ENCODE measurements at regions not wholly inside any gene's neighbourhood (a gene's known extent, or its start where the extent isn't known, plus 50 kb on each side); places are given as distances from the start of the nearest gene placed in this dataset.
A peak's percentile ranks its signal among the peaks of the same experiment; 100 is the strongest.

- no peak for DNase-seq
Observed at GRCh38 chr13:107070792-107071191, 502.9 kb upstream of the ARGLU1 start.

GRCh38 chr13:107069108-107069776 is 501.3 kb upstream of the ARGLU1 start:
- DNase-seq = peak; percentile 8

- no peak for DNase-seq
Observed at GRCh38 chr13:107067381-107067780, 499.4 kb upstream of the ARGLU1 start.

DNA sequence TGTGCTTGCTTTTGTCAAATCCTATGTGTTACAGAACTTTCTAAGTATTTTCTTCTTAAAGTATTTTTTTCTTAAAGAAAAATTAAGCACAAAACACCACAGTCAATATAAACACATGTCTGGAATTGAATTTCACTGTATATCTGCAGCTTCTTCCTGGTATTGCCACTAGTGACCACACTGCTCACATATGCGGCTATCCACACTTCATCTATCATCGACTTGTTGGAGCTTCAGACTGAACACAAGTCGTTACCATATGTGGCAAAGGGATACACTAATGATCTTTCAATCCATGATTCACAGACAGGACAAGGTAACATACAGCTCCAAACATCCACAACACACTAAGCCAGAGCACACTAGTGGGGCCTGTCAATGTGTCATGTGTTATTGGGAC is 498.4 kb upstream of the ARGLU1 start:
- peak; percentile 55 for DNase-seq

DNA sequence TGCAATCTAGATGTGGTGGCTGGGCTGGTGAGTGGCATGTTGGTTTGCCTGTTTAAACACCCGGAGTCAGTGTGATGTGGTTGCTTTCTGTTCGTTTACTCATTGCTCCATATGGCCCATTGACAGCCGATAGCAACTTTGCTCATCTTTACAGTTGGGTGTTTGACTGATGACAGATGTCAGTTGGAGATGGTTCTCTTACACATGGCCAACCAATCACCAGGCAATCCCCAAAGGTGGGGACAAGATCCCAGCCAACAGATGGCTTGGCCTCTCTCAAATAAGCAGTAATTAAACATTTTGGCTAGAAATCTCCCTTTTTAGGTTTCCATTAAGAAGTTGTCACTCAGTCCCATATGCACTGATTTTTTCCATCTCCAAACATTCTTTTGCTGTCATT is 497.1 kb upstream of the ARGLU1 start:
- DNase-seq = no peak

- peak; percentile 7 for DNase-seq
Observed at GRCh38 chr13:107057028-107057631, 489.2 kb upstream of the ARGLU1 start.

DNA sequence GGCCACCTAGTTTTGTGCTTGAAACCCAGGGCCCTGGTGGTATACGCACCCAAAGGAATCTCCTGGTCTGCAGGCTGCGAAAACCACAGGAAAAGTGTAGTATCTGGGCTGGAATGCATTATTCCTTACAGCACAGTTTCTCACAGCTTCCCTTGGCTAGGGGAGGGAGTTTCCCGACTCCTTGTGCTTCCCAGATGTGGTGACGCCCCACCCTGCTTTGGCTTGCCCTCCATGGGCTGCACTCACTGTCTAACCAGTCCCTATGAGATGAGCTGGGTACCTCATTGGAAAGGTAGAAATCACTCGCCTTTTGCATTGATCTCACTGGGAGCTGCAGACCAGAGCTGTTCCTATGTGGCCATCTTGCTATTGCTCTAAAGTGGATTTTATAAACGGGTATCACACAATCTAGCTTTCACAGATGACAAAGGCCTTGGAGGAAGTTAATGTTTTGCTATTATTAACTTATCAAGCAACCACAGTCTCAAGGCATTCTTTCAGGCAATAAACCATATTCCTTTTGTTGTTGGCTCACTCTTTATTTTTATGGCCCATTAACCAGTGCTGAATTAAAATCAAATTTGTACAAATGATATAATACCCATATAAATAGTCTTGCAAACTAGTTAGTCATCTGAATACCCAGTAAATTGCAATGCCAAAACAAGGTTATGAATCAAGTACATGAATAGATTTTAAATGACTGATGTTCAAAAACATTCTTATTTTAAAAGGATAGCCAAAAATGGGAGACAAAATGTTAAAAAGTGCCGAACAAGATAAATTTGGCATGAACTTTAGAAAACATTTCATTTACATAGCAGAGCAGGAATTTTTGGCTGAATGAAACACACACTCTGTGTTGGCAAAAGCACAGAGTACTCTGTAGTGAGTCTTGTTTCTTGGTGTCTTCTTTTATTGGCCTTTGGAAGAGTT is 475.4 kb upstream of the ARGLU1 start:
- peak; percentile 69 for DNase-seq

GRCh38 chr13:107035778-107036177 is 467.8 kb upstream of the ARGLU1 start:
- DNase-seq = peak; percentile 83

GRCh38 chr13:107035186-107035585 is 467.2 kb upstream of the ARGLU1 start:
- DNase-seq = peak; percentile 13

DNA sequence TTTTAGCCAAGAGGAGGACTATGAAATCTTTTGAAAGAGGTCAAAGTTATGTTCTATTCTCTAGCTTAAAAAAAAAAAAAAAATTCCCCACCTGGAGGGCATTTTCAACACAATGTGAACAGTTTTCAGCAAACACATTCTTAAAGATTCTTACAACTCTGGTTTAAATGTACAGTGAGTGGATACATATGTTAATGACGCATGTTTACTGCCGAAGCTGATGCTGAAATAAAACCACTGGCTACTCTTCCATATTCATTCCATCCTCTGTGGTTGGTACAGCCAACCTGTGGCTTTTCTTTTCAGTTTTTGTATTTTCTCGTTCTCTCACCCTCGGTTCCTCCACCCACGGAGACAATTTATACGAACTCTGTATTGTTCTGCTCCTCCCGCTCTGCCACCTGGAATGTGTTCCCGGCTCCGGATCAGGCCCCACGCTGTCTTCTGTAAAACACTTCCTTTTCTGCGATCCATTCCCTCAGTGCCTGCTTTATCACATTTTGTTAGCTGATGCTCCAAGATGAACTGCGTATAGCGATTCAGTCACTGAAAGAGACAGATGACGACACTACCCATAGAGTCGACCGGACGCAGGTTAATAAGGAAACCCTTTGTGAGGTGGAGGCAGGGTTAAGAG is 466.4 kb upstream of the ARGLU1 start:
- peak; percentile 56 for DNase-seq

DNA sequence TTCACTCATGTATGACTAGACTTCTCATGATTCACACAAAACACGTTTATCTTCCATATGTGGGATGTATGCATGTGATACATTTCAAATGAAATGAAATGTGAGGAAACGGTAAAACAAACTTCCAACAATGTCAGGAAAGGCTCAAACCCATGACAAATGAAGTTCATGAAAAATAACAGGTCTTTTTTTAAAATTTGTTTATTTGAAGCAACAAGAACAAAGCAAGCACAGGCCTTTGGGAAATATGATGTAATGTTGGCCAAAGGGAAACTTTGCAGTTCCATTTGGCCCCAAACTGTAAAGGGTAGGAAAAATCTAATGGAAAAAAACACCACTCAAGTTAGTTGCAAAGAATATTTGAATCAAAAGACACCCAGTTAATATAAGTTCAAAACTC is 463.8 kb upstream of the ARGLU1 start:
- DNase-seq = no peak

DNA sequence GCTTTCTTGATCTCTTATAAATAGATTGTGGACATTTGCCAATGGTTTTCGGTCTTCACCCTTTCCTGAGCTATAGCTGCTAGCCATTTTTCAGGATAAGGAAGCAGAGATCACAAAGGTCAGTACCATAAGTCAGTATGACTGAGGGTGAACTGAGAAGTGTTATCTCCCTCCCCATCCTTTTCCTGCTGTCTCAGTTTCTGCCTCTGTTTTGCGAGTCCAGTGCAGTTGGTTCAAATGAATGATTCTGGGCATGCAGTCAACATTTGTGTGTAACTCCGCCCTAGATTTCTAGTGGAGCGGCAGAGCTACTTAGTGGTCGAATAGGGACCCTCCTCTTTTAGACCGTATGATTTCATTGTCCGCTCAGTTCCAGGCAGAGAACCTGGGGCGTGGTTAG is 460.8 kb upstream of the ARGLU1 start:
- DNase-seq = no peak

DNA sequence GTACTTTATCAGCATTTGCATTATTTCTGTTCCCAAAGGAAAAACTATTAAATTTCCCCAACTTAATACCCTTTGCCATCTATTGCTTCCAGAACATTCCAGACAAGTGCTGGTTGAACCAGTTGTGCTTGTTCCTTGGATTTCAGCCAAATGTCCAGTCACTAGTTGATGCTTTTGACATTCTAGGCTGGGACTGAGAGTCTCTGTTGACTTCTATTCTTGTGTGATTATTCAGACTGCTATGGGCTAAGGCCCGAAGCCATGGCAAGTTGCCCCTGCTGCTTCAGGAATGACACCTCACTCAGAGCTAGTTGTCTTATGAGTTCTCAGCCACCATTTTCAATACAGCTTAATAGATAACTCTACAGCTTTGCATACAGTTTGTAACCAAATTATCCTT is 458.1 kb upstream of the ARGLU1 start:
- peak; percentile 33 for DNase-seq

- DNase-seq = no peak
Observed at GRCh38 chr13:107023335-107023734, 455.4 kb upstream of the ARGLU1 start.

- DNase-seq = no peak
Observed at GRCh38 chr13:107020393-107020792, 452.5 kb upstream of the ARGLU1 start.

DNA sequence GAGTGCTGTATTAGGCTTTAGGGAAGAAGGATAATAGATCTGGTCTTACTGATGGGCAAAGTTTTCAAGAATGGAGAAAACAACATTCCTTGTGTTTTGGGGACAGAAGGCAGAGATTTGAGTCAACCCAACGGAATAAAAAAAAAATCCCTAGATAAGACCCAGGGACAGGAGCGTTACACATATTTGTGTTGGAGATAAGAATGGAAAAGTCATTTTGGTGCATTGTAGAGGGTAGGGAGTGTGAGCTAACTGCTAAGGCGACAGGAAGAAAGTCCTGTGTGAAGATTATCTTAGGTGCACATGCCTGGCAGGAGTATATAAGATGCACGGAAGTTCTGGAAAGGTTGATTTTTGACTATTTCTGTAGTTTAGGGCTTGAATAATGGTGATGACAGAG is 450.3 kb upstream of the ARGLU1 start:
- no peak for DNase-seq

- peak; percentile 50 for DNase-seq
Observed at GRCh38 chr13:107006661-107007060, 438.7 kb upstream of the ARGLU1 start.

DNA sequence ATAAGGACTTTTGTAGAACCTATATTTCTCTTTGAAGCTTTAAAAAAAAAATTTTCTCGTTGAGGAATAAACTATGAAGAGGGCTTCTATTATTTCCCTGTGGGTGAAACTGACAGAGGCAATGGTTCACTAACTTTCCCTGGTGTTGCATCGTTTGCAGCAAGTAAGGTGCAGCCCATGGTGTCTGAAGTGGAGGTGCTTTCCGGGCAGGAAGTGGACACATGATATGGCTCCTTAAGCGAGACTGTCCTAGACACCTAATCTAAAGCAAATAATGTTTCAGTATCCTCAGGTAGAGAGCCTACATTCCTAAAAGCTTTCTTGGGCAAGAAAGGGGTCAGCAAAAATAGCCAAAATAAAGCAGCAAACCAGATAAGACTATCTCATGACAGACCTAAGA is 437.6 kb upstream of the ARGLU1 start:
- no peak for DNase-seq

DNA sequence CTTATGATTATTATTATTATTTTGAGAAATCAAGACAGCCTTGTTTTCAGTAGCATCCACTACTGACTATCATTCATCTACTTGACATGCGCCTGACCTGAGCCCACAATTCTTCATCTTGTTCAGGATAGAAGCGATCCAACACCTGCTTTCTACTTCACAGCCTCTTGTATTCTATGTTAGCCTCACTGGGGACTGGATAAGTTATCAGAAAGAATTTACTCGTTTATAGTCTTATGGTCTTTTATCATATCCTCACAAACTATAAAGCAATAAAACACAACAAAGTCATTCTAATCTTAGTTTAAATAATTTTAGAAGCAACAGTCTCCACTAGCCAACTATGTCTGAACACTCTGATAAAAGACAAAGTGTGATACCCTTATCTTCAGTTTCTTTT is 436.0 kb upstream of the ARGLU1 start:
- no peak for DNase-seq

DNA sequence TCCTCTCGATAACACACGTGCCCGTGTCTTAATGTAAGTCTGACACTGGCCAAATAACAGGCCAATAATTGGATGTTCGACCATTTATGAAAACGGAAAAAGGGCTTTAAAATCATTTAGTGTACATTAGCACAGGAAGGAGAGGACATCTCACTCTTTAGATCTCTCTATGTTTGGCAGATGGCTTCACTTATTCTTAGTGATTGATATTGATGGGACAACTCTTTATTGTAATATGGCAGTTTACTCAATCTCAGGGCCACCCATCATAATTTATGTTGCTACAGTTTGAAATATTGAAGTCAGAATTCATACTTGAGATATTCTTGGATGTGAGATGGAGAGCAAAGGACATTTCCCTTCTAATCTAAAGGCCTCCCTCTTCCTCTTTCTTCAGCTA is 430.7 kb upstream of the ARGLU1 start:
- no peak for DNase-seq

GRCh38 chr13:106997696-106998095 is 429.8 kb upstream of the ARGLU1 start:
- DNase-seq = no peak

DNA sequence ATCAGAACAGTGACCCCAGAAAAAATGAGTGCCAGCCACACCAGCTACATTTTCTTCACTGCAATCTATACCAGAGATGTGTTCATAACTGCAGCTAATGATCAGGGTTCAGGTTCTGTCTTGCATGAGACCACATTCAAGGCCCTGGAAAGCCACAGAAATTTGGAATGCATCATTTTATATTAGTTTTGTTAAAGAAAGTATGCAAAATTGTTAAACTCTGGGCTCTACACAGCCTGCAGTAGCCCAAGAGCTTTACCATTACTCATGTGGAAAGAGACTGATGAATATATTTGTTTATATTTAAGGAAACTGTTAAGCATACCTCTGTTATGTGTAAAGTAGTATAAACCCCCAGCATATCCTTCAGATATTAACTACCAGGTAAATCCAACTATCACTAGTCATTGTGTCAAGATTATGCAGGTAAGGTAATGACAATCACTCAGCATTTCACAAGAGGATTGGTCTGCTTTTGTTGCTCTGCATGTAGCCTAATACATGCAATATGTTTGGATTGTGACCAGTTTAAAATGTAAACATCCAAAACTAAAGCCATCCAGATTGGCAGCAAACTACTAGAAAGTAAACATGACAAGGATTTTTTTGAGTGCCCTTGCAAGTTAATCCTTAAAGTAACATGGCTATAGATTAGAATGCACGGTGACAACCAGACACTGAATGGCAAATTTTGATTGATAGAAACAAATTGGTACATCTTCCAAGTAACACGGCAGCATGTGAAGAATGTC is 429.1 kb upstream of the ARGLU1 start:
- peak; percentile 47 for DNase-seq

GRCh38 chr13:106990594-106990993 is 422.7 kb upstream of the ARGLU1 start:
- peak; percentile 29 for DNase-seq

Measured in fibroblast of skin of right quadriceps (primary cell).